DND-41 (cell line): ENCODE measurements at regions not wholly inside any gene's neighbourhood (a gene's known extent, or its start where the extent isn't known, plus 50 kb on each side); places are given as distances from the start of the nearest gene placed in this dataset.

Experiments
- EZH2 ChIP-seq: IDR thresholded peaks from 3 replicates; pipeline ENCODE4 v1.6.1; 2012; ENCODE audit warnings: borderline replicate concordance, low read depth, mild to moderate bottlenecking, moderate library complexity, low read length, inconsistent platforms; ENCODE audit not compliant: severe bottlenecking
- TF ChIP-seq, protein P1 (sequence below): IDR thresholded peaks from 2 replicates; pipeline ENCODE4 v1.5.1; 2012; ENCODE audit warnings: borderline replicate concordance, low read length, moderate library complexity, mild to moderate bottlenecking; ENCODE audit not compliant: poor library complexity, severe bottlenecking; ENCODE audit errors: extremely low read depth

DNA sequence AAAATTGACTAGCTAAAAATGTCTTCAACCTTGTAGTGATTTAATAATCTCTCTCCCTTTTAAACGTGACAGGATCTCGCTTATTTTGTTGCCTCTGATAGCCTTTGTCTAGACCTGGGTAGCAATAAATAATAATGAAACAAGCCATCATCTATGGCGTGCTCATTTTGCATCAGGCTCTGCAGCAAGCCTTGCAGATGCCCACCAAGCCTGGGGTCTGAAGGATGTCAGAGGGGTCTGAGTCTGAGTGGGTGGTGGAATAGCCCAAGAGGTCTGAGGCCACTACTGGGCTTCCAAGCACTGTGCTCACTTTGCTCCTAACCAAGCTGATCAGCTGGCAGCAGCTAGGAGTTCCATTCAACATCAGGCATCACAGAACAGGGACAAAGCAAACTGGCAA lies 109.4 kb downstream of the GYPC start:
- TF ChIP-seq, protein P1, sequence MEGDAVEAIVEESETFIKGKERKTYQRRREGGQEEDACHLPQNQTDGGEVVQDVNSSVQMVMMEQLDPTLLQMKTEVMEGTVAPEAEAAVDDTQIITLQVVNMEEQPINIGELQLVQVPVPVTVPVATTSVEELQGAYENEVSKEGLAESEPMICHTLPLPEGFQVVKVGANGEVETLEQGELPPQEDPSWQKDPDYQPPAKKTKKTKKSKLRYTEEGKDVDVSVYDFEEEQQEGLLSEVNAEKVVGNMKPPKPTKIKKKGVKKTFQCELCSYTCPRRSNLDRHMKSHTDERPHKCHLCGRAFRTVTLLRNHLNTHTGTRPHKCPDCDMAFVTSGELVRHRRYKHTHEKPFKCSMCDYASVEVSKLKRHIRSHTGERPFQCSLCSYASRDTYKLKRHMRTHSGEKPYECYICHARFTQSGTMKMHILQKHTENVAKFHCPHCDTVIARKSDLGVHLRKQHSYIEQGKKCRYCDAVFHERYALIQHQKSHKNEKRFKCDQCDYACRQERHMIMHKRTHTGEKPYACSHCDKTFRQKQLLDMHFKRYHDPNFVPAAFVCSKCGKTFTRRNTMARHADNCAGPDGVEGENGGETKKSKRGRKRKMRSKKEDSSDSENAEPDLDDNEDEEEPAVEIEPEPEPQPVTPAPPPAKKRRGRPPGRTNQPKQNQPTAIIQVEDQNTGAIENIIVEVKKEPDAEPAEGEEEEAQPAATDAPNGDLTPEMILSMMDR, result no peak
- TF ChIP-seq EZH2, result no peak
